GM23248 (cell line): ENCODE measurements at regions not wholly inside any gene's neighbourhood (a gene's known extent, or its start where the extent isn't known, plus 50 kb on each side); places are given as distances from the start of the nearest gene placed in this dataset.
"Not testable (repeated sequence)": the region's sequence is repeated elsewhere in the genome, so short reads cannot be mapped to it uniquely, and the experiment has no call there.

Experiments used
- DNase-seq: peaks from one replicate; pipeline ENCODE4 v3.0.0-alpha.2; 2015
- H2AFZ ChIP-seq: fragments of 200-600 bp; sonication (generic); 2 replicates; pipeline ENCODE4 v1.6.1; 2016; ENCODE audit warnings: antibody characterized with exemption
- H3F3A ChIP-seq: fragments of 200-600 bp; sonication (generic); 2 replicates; pipeline ENCODE4 v1.6.1; 2016; ENCODE audit warnings: mild to moderate bottlenecking, antibody characterized with exemption, mixed run types; ENCODE audit not compliant: insufficient read depth
- H3K27ac ChIP-seq: fragments of 200-600 bp; sonication (generic); 2 replicates; pipeline ENCODE4 v1.5.1; 2016; ENCODE audit warnings: mild to moderate bottlenecking
- H3K27me3 ChIP-seq: fragments of 200-600 bp; sonication (generic); replicated peaks from 2 replicates; pipeline ENCODE4 v1.6.1; 2016; ENCODE audit warnings: mild to moderate bottlenecking; ENCODE audit not compliant: insufficient read depth
- H3K36me3 ChIP-seq: fragments of 200-600 bp; sonication (generic); 2 replicates; pipeline ENCODE4 v1.6.1; 2016; ENCODE audit warnings: low read depth, mild to moderate bottlenecking
- H3K4me1 ChIP-seq: fragments of 200-600 bp; sonication (generic); 2 replicates; pipeline ENCODE4 v1.6.1; 2016; ENCODE audit warnings: mild to moderate bottlenecking; ENCODE audit not compliant: insufficient read depth
- H3K4me2 ChIP-seq: fragments of 200-600 bp; sonication (generic); one replicate; pipeline ENCODE4 v1.6.1; 2016; ENCODE audit warnings: mild to moderate bottlenecking; ENCODE audit not compliant: unreplicated experiment
- H3K4me3 ChIP-seq: fragments of 200-600 bp; sonication (generic); 2 replicates; pipeline ENCODE4 v1.5.1; 2016; ENCODE audit warnings: mild to moderate bottlenecking
- H3K79me2 ChIP-seq: fragments of 200-600 bp; sonication (generic); 2 replicates; pipeline ENCODE4 v1.6.1; 2016; ENCODE audit warnings: mild to moderate bottlenecking; ENCODE audit not compliant: insufficient read depth
- H3K9ac ChIP-seq: fragments of 200-600 bp; sonication (generic); 2 replicates; pipeline ENCODE4 v1.6.1; 2016; ENCODE audit warnings: mild to moderate bottlenecking
- H3K9me2 ChIP-seq: fragments of 200-600 bp; sonication (generic); 2 replicates; pipeline ENCODE4 v1.6.1; 2016; ENCODE audit warnings: mixed run types, mild to moderate bottlenecking, moderate library complexity; ENCODE audit not compliant: insufficient read depth
- H3K9me3 ChIP-seq: fragments of 200-600 bp; sonication (generic); one replicate; pipeline ENCODE4 v1.6.1; 2017; ENCODE audit warnings: low read depth
- H4K20me1 ChIP-seq: fragments of 200-600 bp; sonication (generic); 2 replicates; pipeline ENCODE4 v1.6.0; 2016; ENCODE audit not compliant: insufficient read depth
- EZH2 ChIP-seq: fragments of 200-600 bp; sonication (generic); IDR thresholded peaks from 2 replicates; pipeline ENCODE4 v1.6.1; 2018; ENCODE audit warnings: antibody characterized with exemption, mild to moderate bottlenecking; ENCODE audit not compliant: insufficient read depth, poor library complexity, severe bottlenecking
- EZH2phosphoT487 ChIP-seq: fragments of 200-600 bp; sonication (generic); IDR thresholded peaks from 2 replicates; pipeline ENCODE4 v1.6.1; 2018; ENCODE audit warnings: antibody characterized with exemption, moderate library complexity, mild to moderate bottlenecking, low read depth; ENCODE audit not compliant: insufficient read depth
- WGBS, 2 experiments: methylation state at CpG; one replicate each; pipeline ENCODE4 v1.1.6; 2015 to 2017; ENCODE audit warnings: low lambda C conversion rate in 2 of 2, low coverage in 1 of 2; ENCODE audit errors: missing lambda C conversion rate in 2 of 2; 5-methylcytosine and 5-hydroxymethylcytosine counted together
- in situ Hi-C: fragments of 300-500 bp; cut with MboI; formaldehyde crosslinking; loops from 2 replicates; pipeline ENCODE4 v1.15.0; 2020

DNA sequence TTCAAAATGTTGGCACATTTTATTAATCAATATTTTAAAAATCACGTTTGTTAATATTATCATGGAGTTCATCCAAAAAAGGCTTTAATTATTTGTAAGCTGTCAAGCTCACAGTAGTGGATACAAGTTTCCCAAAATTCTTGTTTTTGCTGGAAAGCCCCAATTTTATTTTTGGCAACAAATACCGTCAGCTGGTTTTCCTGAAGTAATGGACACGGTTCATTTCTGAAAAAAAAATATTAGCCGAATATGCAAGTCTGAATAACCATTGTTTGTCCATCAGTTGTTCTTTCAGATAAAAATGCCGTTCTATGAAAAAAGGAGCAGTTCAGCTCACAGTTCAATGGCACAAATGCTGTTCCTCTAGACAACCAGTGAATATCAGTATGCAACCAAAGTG lies 101.5 kb upstream of the RAI14 start:
- TF ChIP-seq EZH2 (no peak), EZH2phosphoT487 (no peak)
- no peaks in the 10 kb centered on the region for H4K20me1 ChIP-seq

DNA sequence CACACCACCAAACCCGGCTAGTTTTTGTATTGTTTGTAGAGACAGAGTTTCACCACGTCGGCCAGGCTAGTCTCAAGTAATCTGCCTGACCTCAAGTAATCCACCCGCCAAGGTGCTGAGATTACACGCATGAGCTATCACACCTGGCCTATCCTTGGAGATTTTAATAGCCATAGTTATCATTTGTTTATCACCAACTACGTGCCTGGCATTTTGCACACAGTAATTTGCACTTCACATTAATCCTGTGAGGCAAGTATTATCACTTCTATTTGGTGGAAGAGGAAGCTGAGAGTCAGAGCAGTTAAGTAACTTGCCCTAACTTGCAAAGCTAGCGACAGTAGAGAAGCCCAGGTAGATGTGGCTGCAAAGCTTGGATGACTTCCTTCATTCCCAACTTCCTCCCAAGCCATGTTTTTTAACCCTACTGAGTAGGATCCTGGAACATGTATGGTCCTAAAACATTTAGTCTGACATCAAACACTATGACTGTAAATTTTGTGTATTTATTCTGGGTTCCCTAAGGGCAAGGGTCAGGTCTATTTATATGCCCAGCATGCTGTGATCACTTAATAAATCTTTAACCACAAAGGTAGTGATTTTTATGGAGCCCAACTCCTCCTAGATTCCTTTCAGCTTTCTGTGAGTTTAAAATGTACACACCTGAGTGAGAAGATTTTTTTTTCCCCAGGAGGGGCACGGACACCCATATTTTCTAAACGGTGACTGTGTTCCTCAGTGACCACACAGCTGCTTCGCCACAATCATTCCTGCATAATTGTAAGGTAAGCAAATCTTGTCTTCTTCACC lies 100.2 kb upstream of the RAI14 start:
- Histone ChIP-seq H3K4me2 (no peak overlapping the region), H3K79me2 (no peaks in the 10 kb centered on the region), H3K9me2 (no peaks in the 10 kb centered on the region), H3K4me3 (no peak overlapping the region), H3K27me3 (no peaks in the 10 kb centered on the region), H3K9me3 (no peaks in the 10 kb centered on the region), H3F3A (no peaks in the 10 kb centered on the region), H3K27ac (no peak overlapping the region), H3K4me1 (0 out of 2 replicates have a peak, but pooled peaks cover 7% of the 10 kb centered on the region), H3K36me3 (no peaks in the 10 kb centered on the region), H2AFZ (no peak overlapping the region), H3K9ac (no peak overlapping the region), H4K20me1 (no peaks in the 10 kb centered on the region)
- DNase-seq: no peak
- WGBS, 2 experiments: 87 to 92% methylated on average over 10 of the region's 10 CpGs
- in situ Hi-C loops: no loop called here
- TF ChIP-seq EZH2 (no peak), EZH2phosphoT487 (no peak)

More for the DNA sequence above, 101.5 kb upstream of the RAI14 start:
- in situ Hi-C loops: no loop called here
- Histone ChIP-seq H3K9me3 (no peaks in the 10 kb centered on the region), H3K4me3 (no peak overlapping the region), H3K9ac (no peak overlapping the region), H3K4me2 (no peak overlapping the region), H3F3A (no peaks in the 10 kb centered on the region), H3K4me1 (0 out of 2 replicates have a peak, but pooled peaks cover 7% of the 10 kb centered on the region), H3K9me2 (no peaks in the 10 kb centered on the region), H3K27me3 (no peaks in the 10 kb centered on the region), H2AFZ (no peak overlapping the region), H3K79me2 (no peaks in the 10 kb centered on the region), H3K27ac (no peak overlapping the region), H3K36me3 (no peaks in the 10 kb centered on the region)
- WGBS, 2 experiments: 29% methylated on average over 5 of the region's 5 CpGs
- DNase-seq: no peak

DNA sequence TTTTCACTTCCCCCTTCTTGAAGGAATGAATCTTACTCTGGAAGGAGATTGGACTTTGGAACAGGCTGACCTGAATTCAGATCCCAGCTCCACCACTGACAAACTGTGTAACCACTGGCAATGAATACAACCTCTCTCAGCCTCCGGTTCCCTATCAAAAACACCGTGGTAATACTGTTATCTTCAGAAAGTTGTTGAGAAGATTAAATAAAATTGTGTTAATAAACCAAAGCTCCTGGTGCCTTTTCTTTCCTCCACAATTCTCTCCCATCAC lies 99.7 kb upstream of the RAI14 start:
- Histone ChIP-seq H3K27ac (no peak overlapping the region), H3K4me1 (peaks cover 11% of the 10 kb centered on the region), H3K79me2 (no peaks in the 10 kb centered on the region), H4K20me1 (no peaks in the 10 kb centered on the region), H3F3A (no peaks in the 10 kb centered on the region; the same call in 1 of the 2 replicates), H3K4me3 (no peak overlapping the region), H3K36me3 (no peaks in the 10 kb centered on the region), H3K9ac (no peak overlapping the region), H3K9me2 (no peaks in the 10 kb centered on the region), H2AFZ (no peak overlapping the region), H3K9me3 (no peaks in the 10 kb centered on the region), H3K27me3 (no peaks in the 10 kb centered on the region), H3K4me2 (no peak overlapping the region)
- in situ Hi-C loops: no loop called here
- DNase-seq: no peak
- WGBS, 2 experiments: 94 to 97% methylated on average over 2 of the region's 2 CpGs
- no peak for TF ChIP-seq EZH2
- no peak for TF ChIP-seq EZH2phosphoT487

DNA sequence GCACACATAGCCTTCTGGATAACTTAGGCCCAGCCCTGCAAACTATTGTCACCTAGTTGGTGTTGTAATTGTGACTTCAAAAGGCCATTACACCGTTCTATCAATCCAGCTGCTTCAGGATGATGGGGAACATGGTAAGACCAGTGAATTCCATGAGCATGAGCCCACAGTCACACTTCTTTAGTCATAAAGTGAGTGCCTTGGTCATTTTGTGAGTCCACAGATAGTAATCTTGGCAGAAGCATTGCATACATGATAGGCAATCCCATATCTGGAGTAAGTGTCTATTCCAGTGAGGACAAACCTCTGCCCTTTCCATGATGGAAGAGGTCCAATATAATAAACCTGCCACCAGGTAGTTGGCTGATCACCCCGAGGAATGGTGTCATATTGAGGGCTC lies 94.5 kb upstream of the RAI14 start:
- H3K36me3 ChIP-seq, H2AFZ ChIP-seq, H3K4me3 ChIP-seq, H3K4me2 ChIP-seq, H3K27me3 ChIP-seq, H3K79me2 ChIP-seq, H3K27ac ChIP-seq, H3K4me1 ChIP-seq, H3K9me3 ChIP-seq, H3K9ac ChIP-seq, H3F3A ChIP-seq, in situ Hi-C loops, H3K9me2 ChIP-seq, H4K20me1 ChIP-seq: not testable (repeated sequence)
- 41 to 51% methylated on average over 2 of the region's 2 CpGs for WGBS, 2 experiments
- DNase-seq: peak; percentile 72

DNA sequence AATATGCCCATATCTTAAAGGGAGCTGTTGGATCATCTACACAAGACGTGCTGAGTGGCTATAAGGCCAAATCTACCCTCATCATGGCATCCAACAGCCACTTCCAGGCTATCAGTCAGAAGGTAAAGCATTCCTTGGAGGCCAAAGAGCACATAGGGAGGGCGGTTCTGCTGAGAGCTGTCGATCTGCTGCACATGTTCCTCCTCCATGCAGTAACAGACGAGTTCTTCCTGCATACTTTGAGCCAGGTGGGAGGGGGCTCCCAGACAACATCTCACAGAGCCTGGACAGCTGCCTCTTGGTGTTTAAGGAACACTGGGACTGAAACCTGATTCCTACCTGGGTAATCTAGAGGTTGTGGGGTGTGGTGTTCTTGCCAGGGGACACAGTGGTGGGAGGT lies 93.3 kb upstream of the RAI14 start:
- Histone ChIP-seq H3K27me3 (no peaks in the 10 kb centered on the region), H3K4me1 (peaks cover 8% of the 10 kb centered on the region), H3K4me2 (no peak overlapping the region), H3F3A (no peaks in the 10 kb centered on the region; the same call in 1 of the 2 replicates), H3K79me2 (no peaks in the 10 kb centered on the region), H4K20me1 (no peaks in the 10 kb centered on the region), H3K36me3 (no peaks in the 10 kb centered on the region), H3K9ac (no peak overlapping the region), H2AFZ (no peak overlapping the region), H3K9me2 (no peaks in the 10 kb centered on the region), H3K9me3 (no peaks in the 10 kb centered on the region), H3K4me3 (no peak overlapping the region), H3K27ac (no peak overlapping the region)
- 69 to 70% methylated on average over 4 of the region's 4 CpGs for WGBS, 2 experiments
- in situ Hi-C loops: no loop called here
- DNase-seq: no peak
- TF ChIP-seq EZH2phosphoT487: no peak
- no peak for TF ChIP-seq EZH2
